ENCODE measurements at regions not wholly inside any gene's neighbourhood (a gene's known extent, or its start where the extent isn't known, plus 50 kb on each side); places are given as distances from the start of the nearest gene placed in this dataset.

GRCh38 chr4:177087499-177087898 lies 222.2 kb upstream of the NEIL3 start:
- TF ChIP-seq CTCF (IDR thresholded peaks at IDR 0.05) = no peak
- TF ChIP-seq POLR2A (IDR thresholded peaks at IDR 0.05) = no peak

Data from heart left ventricle (tissue), 13 donors.